H9 (cell line): ENCODE measurements at regions not wholly inside any gene's neighbourhood (a gene's known extent, or its start where the extent isn't known, plus 50 kb on each side); places are given as distances from the start of the nearest gene placed in this dataset.

Experiments
- DNase-seq: peaks from one replicate; pipeline ENCODE4 v3.0.0-alpha.2; 2017
- H2AFZ ChIP-seq: one replicate; pipeline ENCODE4 v1.6.1; 2013; ENCODE audit warnings: mild to moderate bottlenecking, low read length, control low read depth, moderate library complexity
- H2AK5ac ChIP-seq: 2 replicates; pipeline ENCODE4 v1.6.1; 2013; ENCODE audit warnings: low read length, control low read depth, mixed read lengths; ENCODE audit not compliant: insufficient read length
- H2BK120ac ChIP-seq: one replicate; pipeline ENCODE4 v1.6.1; 2013; ENCODE audit warnings: low read depth, mild to moderate bottlenecking, low read length, control low read depth, inconsistent platforms; ENCODE audit not compliant: poor library complexity, severe bottlenecking
- H2BK12ac ChIP-seq: 2 replicates; pipeline ENCODE4 v1.6.1; 2013; ENCODE audit warnings: low read length, control low read depth, mixed read lengths, low read depth; ENCODE audit not compliant: insufficient read length
- H2BK15ac ChIP-seq: 2 replicates; pipeline ENCODE4 v1.6.1; 2013; ENCODE audit warnings: low read depth, low read length, control low read depth
- H2BK20ac ChIP-seq: one replicate; pipeline ENCODE4 v1.6.1; 2013; ENCODE audit warnings: low read depth, mild to moderate bottlenecking, low read length, control low read depth, inconsistent platforms; ENCODE audit not compliant: poor library complexity, severe bottlenecking
- H2BK5ac ChIP-seq: 2 replicates; pipeline ENCODE4 v1.6.1; 2013; ENCODE audit warnings: low read length, control low read depth, mixed read lengths; ENCODE audit not compliant: insufficient read length
- H3K14ac ChIP-seq: 2 replicates; pipeline ENCODE4 v1.6.1; 2013; ENCODE audit warnings: low read length, control low read depth; ENCODE audit not compliant: insufficient read depth
- H3K18ac ChIP-seq: 2 replicates; pipeline ENCODE4 v1.6.1; 2013; ENCODE audit warnings: low read depth, mild to moderate bottlenecking, mixed read lengths, low read length, control low read depth; ENCODE audit not compliant: insufficient read length
- H3K23ac ChIP-seq: 2 replicates; pipeline ENCODE4 v1.6.1; 2013; ENCODE audit warnings: low read length, control low read depth, mixed read lengths, low read depth; ENCODE audit not compliant: insufficient read length
- H3K23me2 ChIP-seq: 2 replicates; pipeline ENCODE4 v1.6.1; 2013; ENCODE audit warnings: low read depth, mild to moderate bottlenecking, mixed read lengths, low read length, control low read depth; ENCODE audit not compliant: insufficient read length, poor library complexity, severe bottlenecking
- H3K27ac ChIP-seq: 2 replicates; pipeline ENCODE4 v1.5.1; 2013; ENCODE audit warnings: low read length, control low read depth, mixed read lengths, low read depth; ENCODE audit not compliant: insufficient read length
- H3K27me3 ChIP-seq: 2 replicates; pipeline ENCODE4 v1.6.1; 2013; ENCODE audit warnings: low read length, control low read depth, inconsistent platforms; ENCODE audit not compliant: insufficient read depth
- H3K4ac ChIP-seq: 2 replicates; pipeline ENCODE4 v1.6.1; 2013; ENCODE audit warnings: low read depth, mild to moderate bottlenecking, control low read depth, inconsistent platforms, low read length, moderate library complexity
- H3K4me1 ChIP-seq: 2 replicates; pipeline ENCODE4 v1.6.1; 2013; ENCODE audit warnings: low read length, control low read depth, inconsistent platforms; ENCODE audit not compliant: insufficient read depth
- H3K4me2 ChIP-seq: 2 replicates; pipeline ENCODE4 v1.6.1; 2013; ENCODE audit warnings: low read length, control low read depth, mixed read lengths; ENCODE audit not compliant: insufficient read length, insufficient read depth
- H3K56ac ChIP-seq: 2 replicates; pipeline ENCODE4 v1.6.1; 2013; ENCODE audit warnings: low read depth, mild to moderate bottlenecking, mixed read lengths, low read length, control low read depth; ENCODE audit not compliant: insufficient read length
- H3K79me1 ChIP-seq: 2 replicates; pipeline ENCODE4 v1.6.1; 2013; ENCODE audit warnings: low read depth, mild to moderate bottlenecking, moderate library complexity, low read length, control low read depth, inconsistent platforms; ENCODE audit not compliant: insufficient read depth, poor library complexity, severe bottlenecking
- H3K79me2 ChIP-seq: 2 replicates; pipeline ENCODE4 v1.6.1; 2013; ENCODE audit warnings: low read length, control low read depth, inconsistent platforms; ENCODE audit not compliant: insufficient read depth
- H3K9ac ChIP-seq: 2 replicates; pipeline ENCODE4 v1.6.1; 2013; ENCODE audit warnings: low read length, control low read depth, mixed read lengths; ENCODE audit not compliant: insufficient read length; ENCODE audit errors: extremely low read depth
- H3K9me3 ChIP-seq: one replicate; pipeline ENCODE4 v1.6.1; 2013; ENCODE audit warnings: low read depth, low read length, inconsistent platforms; ENCODE audit not compliant: control insufficient read depth
- H3T11ph ChIP-seq: one replicate; pipeline ENCODE4 v1.6.1; 2013; ENCODE audit warnings: mild to moderate bottlenecking, low read length, control low read depth, inconsistent platforms
- H4K20me1 ChIP-seq: one replicate; pipeline ENCODE4 v1.6.1; 2013; ENCODE audit not compliant: control insufficient read depth, insufficient read length, insufficient read depth
- H4K5ac ChIP-seq: 2 replicates; pipeline ENCODE4 v1.6.1; 2013; ENCODE audit warnings: low read depth, mild to moderate bottlenecking, mixed read lengths, low read length, control low read depth; ENCODE audit not compliant: insufficient read length
- H4K8ac ChIP-seq: replicated peaks from 2 replicates; pipeline ENCODE4 v1.6.1; 2013; ENCODE audit warnings: low read length, control low read depth, mixed read lengths, low read depth; ENCODE audit not compliant: insufficient read length
- H4K91ac ChIP-seq: 2 replicates; pipeline ENCODE4 v1.6.1; 2013; ENCODE audit warnings: low read depth, mild to moderate bottlenecking, moderate library complexity, mixed read lengths, low read length, control low read depth; ENCODE audit not compliant: insufficient read length
- H3K27ac Mint-ChIP-seq, 3 experiments: 2 replicates in 2 of 3; 3 replicates in 1 of 3; pipeline ENCODE4 v1.8.0; 2020 to 2021; ENCODE audit warnings: mixed read lengths in 3 of 3, mild to moderate bottlenecking in 1 of 3, moderate library complexity in 1 of 3
- H3K27me3 Mint-ChIP-seq: 2 replicates; pipeline ENCODE4 v1.8.0; 2021; ENCODE audit warnings: low read depth, mild to moderate bottlenecking, moderate library complexity, mixed read lengths
- H3K36me3 Mint-ChIP-seq, 3 experiments: 2 replicates in 2 of 3; 3 replicates in 1 of 3; pipeline ENCODE4 v1.8.0; 2020 to 2021; ENCODE audit warnings: low read depth in 3 of 3, mixed read lengths in 3 of 3; ENCODE audit not compliant: insufficient read depth in 1 of 3
- H3K4me1 Mint-ChIP-seq, 2 experiments: 2 replicates each; pipeline ENCODE4 v1.8.0; 2020; ENCODE audit warnings: mixed read lengths in 2 of 2
- H3K4me3 Mint-ChIP-seq, 2 experiments: 2 replicates in 1 of 2; 3 replicates in 1 of 2; pipeline ENCODE4 v1.8.0; 2020 to 2021; ENCODE audit warnings: mild to moderate bottlenecking in 2 of 2, mixed read lengths in 2 of 2, moderate library complexity in 1 of 2
- H3K9me3 Mint-ChIP-seq, 2 experiments: 2 replicates in 1 of 2; 3 replicates in 1 of 2; pipeline ENCODE4 v1.8.0; 2020; ENCODE audit warnings: mild to moderate bottlenecking in 2 of 2, mixed read lengths in 2 of 2, moderate library complexity in 1 of 2
- CTCF ChIP-seq: fragments of 200-600 bp; sonication (generic); conservative IDR thresholded peaks from 3 replicates; pipeline ENCODE4 v1.8.0; 2021; ENCODE audit warnings: antibody characterized with exemption, mild to moderate bottlenecking
- WGBS: extraction: QIAGEN DNeasy Blood & Tissue Kit; methylation state at CpG from one replicate; pipeline ENCODE4 v1.1.7; 2013; ENCODE audit warnings: missing lambda C conversion rate, low lambda C conversion rate, mixed read lengths; ENCODE audit not compliant: insufficient read length; ENCODE audit errors: extremely low coverage; 5-methylcytosine and 5-hydroxymethylcytosine counted together

GRCh38 chr4:180057891-180058671, 2185.1 kb upstream of the TENM3 start:
- H3K27me3 ChIP-seq: peaks cover 6% of the 10 kb centered on the region; the same call in 1 of the 2 replicates
- no peak overlapping the region for H2BK5ac ChIP-seq
- H3K4me1 ChIP-seq: no peaks in the 10 kb centered on the region; the same call in 1 of the 2 replicates
- no peaks in the 10 kb centered on the region for H4K20me1 ChIP-seq
- H2BK120ac ChIP-seq: no peak overlapping the region
- no peak overlapping the region for H3K27ac ChIP-seq
- no peak overlapping the region for H3K56ac ChIP-seq
- H2AFZ ChIP-seq: no peak overlapping the region
- no peak overlapping the region for H3K9ac ChIP-seq
- no peak overlapping the region for H3K18ac ChIP-seq
- no peak overlapping the region for H3K23ac ChIP-seq
- H3K4ac ChIP-seq: no peak overlapping the region
- H3K79me1 ChIP-seq: no peaks in the 10 kb centered on the region
- Mint-ChIP-seq H3K27ac (no peak overlapping the region), H3K36me3 (no peaks in the 10 kb centered on the region), H3K4me3 (peak overlapping the region; percentile 86 to 89), H3K9me3 (no peaks in the 10 kb centered on the region; a peak in 1 of 5 replicates), H3K4me1 (peaks cover 15 to 19% of the 10 kb centered on the region in 2 experiments), H3K27me3 (peaks cover 48% of the 10 kb centered on the region)
- peak; percentile 62 for DNase-seq
- H2BK12ac ChIP-seq: no peak overlapping the region
- TF ChIP-seq CTCF: no peak
- H2BK15ac ChIP-seq: no peak overlapping the region
- no peak overlapping the region for H2AK5ac ChIP-seq
- no peaks in the 10 kb centered on the region for H3K9me3 ChIP-seq
- no peaks in the 10 kb centered on the region for H3K79me2 ChIP-seq
- H4K5ac ChIP-seq: no peak overlapping the region
- H4K8ac ChIP-seq: no peak overlapping the region
- no peak overlapping the region for H4K91ac ChIP-seq
- H3K23me2 ChIP-seq: peaks cover 11% of the 10 kb centered on the region
- peak overlapping the region; percentile 94 for H3K4me2 ChIP-seq
- no CpG with 5 or more reads among the region's 77 CpGs for WGBS
- peak overlapping the region; percentile 42; the same call in 1 of the 2 replicates for H3K14ac ChIP-seq
- no peak overlapping the region for H3T11ph ChIP-seq
- no peak overlapping the region for H2BK20ac ChIP-seq
